NCI-H82 treated with DMSO at 0.1 percent for 48 hours (cell line): ENCODE measurements at regions not wholly inside any gene's neighbourhood (a gene's known extent, or its start where the extent isn't known, plus 50 kb on each side); places are given as distances from the start of the nearest gene placed in this dataset.

Experiments used
- DNase-seq: peaks from one replicate; lab custom pipeline; 2025; ENCODE audit not compliant: unreplicated experiment; lab: John Stamatoyannopoulos, UW

GRCh38 chr11:91686700-91687099, 537.9 kb upstream of the FAT3 start:
- no peak for DNase-seq

GRCh38 chr11:91686281-91686680, 538.3 kb upstream of the FAT3 start:
- DNase-seq = no peak

DNA sequence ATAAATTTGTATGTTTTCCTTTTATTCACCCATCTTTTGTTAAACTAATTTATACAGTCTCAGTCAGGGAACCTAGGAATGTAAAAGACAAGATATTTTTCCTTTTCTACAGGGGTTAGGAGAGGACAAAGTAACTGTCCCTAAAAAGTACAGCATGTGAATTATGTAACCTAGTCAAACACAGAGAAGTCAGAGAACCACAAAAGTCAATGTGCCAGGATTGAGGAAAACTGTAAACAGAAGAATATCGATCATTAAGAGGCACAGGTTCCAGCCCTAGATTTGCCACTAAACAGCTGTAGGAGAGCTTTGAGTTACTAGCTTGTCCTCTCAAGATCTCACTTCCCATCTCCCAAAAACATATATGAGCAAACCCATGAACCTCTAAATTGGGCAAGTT, 550.9 kb upstream of the FAT3 start:
- no peak for DNase-seq

DNA sequence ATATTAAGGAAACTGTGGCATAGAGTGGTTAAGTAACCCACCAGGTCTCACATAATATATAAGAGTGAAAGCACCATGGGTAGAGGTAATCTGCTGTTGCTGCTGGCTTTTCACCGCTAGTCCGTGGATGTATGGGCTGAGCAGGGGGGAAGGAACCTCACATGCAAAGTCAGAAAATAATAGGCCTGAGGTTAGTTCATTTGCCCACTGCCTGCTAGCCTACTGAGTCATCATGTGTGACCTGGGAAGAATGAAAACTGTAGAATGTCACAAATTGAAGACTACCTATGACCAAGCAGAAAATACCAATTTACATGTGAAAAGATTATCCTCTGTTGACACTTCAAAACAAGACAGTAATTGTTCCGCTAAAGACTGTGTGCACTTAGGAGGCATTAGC, 560.1 kb upstream of the FAT3 start:
- no peak for DNase-seq

GRCh38 chr11:91660036-91660435, 564.6 kb upstream of the FAT3 start:
- DNase-seq = no peak

- no peak for DNase-seq
These were observed 569.9 kb upstream of the FAT3 start for GRCh38 chr11:91654686-91655085.

DNA sequence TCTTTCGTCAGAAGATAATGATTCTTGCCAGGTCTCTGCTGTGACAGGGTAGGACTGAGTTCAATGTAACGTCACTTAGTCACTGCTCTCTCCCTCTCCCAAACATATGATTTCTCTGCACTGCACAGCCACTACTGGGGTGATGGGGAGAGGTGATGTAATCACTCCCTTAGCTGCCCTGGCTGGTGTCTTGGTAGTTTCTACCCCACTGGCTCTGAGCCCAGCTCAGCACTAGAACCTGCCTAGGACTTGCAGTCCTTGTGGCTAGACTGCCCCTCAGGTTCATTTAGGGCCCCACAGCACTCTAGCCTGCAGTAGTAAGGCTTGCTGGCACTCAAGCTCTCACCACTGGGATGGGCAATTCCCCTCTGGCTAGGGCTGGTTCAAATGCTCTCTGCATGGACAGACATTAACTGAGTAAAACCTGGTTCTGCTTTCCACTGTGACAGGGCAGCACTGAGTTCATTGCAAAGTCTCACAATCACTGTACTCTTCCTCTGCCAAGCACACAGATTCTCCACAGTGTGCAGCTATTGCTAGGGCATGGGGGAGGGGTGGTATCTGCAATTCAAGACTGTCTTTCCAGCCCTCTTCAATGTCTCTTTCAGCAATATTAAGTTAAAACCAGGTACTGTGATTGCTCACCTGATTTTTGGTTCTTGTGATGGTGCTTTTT, 571.4 kb upstream of the FAT3 start:
- DNase-seq = no peak

GRCh38 chr11:91650802-91651201, 573.8 kb upstream of the FAT3 start:
- DNase-seq = no peak

GRCh38 chr11:91641153-91641552, 583.5 kb upstream of the FAT3 start:
- no peak for DNase-seq

DNA sequence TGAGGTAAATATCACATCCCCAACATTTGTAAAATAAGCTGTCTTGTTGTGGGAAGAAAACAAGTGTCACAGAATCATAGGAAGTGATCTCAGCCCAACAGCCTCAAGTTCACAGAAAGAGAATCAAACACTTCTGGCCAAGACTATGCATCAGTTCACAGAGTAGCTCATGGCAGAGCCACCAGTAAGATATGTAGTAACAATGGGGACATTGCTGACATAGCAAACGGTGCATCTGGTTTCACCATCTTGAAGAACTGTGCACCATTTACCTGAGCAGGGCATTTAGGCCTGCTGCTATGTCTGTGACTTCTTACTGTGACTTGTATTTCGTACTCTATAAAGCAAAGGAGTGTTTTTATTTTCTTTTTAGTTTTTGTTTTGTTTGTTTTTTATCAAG, 585.3 kb upstream of the FAT3 start:
- DNase-seq = no peak

DNA sequence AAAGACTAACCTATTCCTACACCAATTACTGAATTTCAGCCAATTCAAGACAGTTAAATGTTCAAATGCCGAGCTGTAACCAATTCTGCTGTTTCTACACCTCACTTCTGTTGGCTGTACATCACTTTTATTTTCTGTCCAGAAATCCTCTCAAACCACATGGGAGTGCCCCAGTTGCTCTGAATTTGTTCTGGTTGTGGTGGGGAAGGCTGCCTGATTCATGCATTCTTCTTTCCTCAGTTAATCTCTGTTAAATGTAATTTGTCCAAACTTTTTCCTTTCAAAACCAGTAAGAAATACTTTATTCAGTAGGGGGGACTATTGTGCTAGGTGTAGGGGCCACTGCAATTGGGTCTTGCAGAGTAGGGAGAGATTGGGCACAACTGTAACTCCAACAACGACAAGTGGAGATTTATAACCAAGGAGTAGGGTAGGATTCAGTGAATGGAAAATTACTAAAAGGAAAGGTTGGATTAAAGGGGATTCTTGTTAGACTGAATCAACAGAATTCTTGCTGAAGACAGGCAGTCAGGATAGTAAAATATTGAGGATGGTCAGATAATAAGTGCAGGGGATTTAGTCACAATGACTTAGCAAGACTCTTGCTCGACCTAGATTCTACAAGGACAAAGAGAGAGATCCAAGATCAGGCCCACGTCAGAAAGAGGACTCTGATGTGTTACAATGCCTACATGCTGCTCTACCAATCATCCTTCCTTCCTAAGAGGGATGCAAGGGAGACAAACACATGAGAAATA, 593.5 kb upstream of the FAT3 start:
- no peak for DNase-seq

DNA sequence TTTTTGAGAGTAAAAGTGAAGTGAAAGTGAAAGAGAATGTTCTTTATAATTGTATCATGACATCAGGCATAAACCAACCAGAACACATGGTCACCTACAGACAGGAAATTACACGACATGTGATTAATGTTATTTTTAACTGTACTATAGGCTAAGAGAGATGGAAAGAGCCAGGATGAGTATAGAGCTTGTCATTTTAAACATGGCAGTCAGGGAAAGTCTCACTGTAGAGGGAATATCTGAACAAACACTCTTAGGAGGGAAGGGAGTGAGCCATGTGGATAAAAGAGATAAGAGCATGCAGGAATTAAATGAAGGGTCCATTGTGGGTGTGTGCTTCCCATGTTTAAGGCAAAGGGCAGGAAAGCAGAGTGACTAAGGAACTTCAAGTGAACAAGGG, 599.1 kb upstream of the FAT3 start:
- DNase-seq = no peak

DNA sequence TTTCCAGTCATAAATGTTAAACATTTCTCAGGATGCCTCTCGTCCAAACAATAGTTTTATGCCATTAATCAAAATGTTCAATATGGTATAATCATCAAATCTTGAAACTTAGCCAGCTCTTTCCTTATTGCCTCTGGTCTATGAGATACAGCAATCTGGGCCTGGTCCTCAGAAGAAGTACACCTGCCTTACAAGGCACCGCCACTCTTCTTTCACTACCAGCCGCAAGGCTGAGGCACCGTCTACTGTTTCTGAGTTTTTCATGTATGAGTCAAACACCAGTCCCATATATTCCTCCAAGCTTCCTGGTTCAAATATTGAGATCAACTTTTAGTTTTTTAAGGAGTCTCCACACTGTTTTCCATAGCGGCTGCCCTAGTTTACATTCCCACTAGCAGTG, 600.6 kb upstream of the FAT3 start:
- no peak for DNase-seq

DNA sequence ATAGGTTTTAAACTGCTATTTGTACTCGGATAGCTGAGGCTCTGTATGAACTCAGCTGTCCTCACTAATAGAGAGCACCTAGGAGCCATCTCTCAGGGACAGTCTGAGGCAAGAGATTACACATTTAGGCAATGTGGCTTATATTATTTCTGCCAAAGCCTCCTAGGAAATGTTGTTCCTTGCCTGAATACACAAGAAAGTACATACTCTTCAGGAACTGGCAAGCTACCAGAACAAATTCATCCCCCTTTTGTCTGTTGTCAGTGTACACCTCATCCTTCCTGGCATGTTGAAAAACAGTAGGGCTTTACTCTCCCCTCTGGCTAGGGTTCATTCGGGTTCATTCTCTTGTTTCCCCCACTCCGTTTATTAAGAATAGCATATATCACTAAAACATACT, 615.9 kb upstream of the FAT3 start:
- no peak for DNase-seq

DNA sequence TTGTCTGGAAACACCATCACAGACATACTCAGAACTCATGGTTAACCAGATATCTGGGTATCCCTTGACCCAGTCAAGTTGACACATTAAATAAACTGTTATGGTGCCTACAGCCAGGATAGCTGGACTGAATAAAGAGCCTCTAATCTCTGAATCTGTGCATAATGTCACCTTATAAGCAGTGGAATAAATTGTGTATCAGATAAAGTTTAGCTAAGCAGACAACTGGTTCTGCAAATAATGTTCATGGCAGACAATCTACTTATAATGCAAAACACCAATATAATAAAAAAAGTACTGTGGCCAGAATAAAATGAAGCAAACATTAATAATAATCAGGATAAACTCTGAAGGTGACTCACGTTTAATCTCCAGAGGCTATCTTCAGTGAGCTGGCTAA, 628.5 kb upstream of the FAT3 start:
- no peak for DNase-seq

DNA sequence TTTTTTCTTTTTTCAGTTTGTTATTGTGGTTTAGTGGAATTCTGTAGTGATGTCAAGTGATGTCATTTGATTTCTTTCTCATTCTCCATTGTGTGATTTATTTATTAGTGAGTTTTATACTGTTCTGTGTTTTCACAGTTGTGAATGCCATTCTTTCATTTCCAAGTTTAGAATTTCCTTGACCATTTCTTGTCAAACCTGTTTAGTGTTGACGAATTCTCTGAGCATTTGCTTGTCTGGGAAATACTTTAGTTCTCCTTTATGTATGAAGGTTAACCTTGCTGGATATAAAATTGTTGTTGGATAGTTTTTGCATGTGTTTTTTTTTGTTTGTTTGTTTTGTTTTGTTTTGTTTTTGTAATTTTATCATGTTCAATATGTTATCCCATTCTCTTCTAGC, 633.6 kb upstream of the FAT3 start:
- DNase-seq = no peak

- no peak for DNase-seq
These were observed 637.5 kb upstream of the FAT3 start for GRCh38 chr11:91587131-91587530.

GRCh38 chr11:91585035-91585801, 639.4 kb upstream of the FAT3 start:
- no peak for DNase-seq

DNA sequence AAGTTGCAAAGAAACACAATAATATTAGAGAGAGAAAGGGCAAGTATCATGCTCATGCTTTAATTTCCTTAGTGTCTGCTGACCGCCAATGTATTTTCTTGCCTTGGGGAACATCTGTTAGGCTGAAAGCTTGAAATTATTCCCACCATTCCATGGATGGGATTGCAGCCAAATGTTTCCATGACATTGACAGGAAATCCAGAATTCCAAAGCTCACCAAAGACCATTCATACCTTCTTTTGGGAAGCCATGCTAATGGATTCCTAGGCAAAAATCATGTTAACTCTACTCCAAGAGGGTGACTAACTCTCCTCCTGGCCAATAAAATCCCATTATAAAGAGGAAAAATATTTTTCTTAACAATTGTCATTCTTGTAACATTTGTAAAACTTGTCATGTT, 661.4 kb upstream of the FAT3 start:
- no peak for DNase-seq

DNA sequence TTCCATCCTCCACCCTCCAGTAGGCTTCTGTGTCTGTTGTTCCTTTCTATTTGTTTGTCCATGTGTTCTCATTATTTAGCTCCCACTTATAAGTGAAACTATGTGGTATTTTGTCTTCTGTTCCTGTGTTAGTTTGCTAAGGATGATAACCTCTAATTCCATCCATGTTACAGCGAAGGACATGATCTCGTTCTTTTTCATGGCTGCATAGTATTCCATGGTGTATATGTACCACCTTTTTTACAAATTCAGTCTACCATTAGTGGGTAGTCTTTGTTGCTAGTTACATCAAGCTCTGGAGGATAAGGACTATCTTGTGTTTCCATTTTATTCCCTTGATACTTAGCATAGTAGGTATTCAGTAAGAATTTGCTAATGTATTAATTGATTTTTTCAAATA, 664.2 kb upstream of the FAT3 start:
- DNase-seq = no peak

- DNase-seq = no peak
These were observed 686.6 kb upstream of the FAT3 start for GRCh38 chr11:91538065-91538464.

DNA sequence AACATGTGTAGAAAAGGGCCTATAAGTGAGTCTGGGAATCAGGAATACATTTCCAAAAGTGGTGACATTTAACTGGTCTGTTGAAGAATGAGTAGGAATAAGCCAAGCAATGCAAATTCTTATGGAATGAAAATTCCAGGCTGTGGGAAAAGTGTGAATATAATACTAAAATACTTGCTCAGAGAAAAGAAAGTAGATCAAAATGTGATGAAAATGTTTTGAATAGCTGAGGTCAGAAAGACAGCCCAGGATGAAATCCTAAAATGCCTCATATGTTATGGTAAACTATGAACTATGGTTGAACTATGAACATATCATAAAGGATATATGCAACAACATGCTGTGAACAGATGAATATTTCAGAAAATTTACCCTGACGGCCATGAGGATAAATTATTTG, 688.3 kb upstream of the FAT3 start:
- no peak for DNase-seq
